AG04450 (cell line): ENCODE measurements at regions not wholly inside any gene's neighbourhood (a gene's known extent, or its start where the extent isn't known, plus 50 kb on each side); places are given as distances from the start of the nearest gene placed in this dataset.

ENCODE experiments used
- CTCF ChIA-PET: fragments of 300-600, 350-600 bp; formaldehyde crosslinking; extraction: SDS; loops from one replicate; lab custom pipeline; 2022; ENCODE audit warnings: antibody characterized with exemption, inconsistent platforms; lab: Charles Lee
- POLR2A ChIA-PET: fragments of 350-600 bp; formaldehyde crosslinking; extraction: SDS; loops from one replicate; lab custom pipeline; 2021; ENCODE audit warnings: antibody characterized with exemption, inconsistent platforms; lab: Yijun Ruan, JAX
- DNase-seq: peaks from one replicate; pipeline ENCODE4 v3.0.0-alpha.2; 2011; ENCODE audit warnings: low read depth, low spot score
- H3K27ac ChIP-seq: one replicate; pipeline ENCODE4 v1.5.1; 2012; ENCODE audit warnings: low read depth, low read length, control low read depth
- H3K27me3 ChIP-seq: one replicate; pipeline ENCODE4 v1.6.0; 2012; ENCODE audit warnings: low read length; ENCODE audit not compliant: control insufficient read depth, insufficient read depth
- H3K4me3 ChIP-seq: 2 replicates; pipeline ENCODE4 v1.5.1; 2011; ENCODE audit warnings: mild to moderate bottlenecking, low read depth, low read length, control low read depth
- H3K9me3 ChIP-seq: 2 replicates; pipeline ENCODE4 v1.5.1; 2012; ENCODE audit warnings: low read length; ENCODE audit not compliant: control insufficient read depth, insufficient read depth
- TF ChIP-seq, protein P1 (sequence below): IDR thresholded peaks from 2 replicates; pipeline ENCODE4 v1.5.1; 2011; ENCODE audit warnings: low read depth, low read length, control low read depth, inconsistent platforms

DNA sequence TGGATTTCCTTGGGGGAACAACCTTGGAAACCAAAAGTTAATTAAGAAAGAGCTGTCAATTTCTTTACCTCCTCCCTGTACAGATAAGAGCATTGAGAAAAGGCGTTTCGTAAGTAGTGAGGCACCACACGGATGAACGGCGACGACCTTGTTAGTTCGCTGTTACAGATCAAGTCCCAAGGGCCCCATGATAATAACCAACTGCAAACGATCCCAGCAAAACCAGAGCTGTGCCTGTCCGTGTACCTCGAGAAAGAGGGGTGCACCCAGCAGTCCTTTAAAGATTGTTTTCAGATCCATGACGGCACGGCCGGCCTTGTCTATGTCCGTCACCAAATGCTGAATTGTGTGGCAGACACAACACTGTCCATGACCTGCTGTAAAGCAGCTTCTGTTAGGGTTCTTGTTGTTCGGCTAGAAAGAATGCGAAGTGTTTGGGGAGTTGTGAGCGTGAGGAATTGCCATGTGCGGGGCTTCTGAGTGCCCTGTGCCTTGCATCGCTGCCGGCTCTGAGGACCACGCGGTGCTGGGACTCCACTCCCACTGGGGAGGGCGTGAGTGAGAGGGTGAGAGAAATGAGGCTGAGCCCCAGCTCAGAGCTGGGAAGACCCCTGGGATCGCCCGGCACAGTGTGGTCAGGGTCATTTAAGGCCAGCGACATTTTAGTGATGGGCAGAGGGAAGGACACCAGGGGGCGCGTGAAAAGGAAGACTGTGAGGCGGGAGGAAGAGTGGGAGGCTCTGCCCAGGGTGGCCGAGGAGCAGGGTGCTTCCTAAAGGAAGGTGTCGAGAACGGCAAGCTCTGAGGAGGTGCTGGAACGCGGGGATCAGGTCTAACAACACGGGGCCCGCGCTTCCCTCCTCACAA lies 136.8 kb upstream of the RPS6KA2 start:
- TF ChIP-seq, protein P1, sequence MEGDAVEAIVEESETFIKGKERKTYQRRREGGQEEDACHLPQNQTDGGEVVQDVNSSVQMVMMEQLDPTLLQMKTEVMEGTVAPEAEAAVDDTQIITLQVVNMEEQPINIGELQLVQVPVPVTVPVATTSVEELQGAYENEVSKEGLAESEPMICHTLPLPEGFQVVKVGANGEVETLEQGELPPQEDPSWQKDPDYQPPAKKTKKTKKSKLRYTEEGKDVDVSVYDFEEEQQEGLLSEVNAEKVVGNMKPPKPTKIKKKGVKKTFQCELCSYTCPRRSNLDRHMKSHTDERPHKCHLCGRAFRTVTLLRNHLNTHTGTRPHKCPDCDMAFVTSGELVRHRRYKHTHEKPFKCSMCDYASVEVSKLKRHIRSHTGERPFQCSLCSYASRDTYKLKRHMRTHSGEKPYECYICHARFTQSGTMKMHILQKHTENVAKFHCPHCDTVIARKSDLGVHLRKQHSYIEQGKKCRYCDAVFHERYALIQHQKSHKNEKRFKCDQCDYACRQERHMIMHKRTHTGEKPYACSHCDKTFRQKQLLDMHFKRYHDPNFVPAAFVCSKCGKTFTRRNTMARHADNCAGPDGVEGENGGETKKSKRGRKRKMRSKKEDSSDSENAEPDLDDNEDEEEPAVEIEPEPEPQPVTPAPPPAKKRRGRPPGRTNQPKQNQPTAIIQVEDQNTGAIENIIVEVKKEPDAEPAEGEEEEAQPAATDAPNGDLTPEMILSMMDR, result no peak
- ChIA-PET POLR2A (no interaction called here), CTCF (interaction anchor here (7.4 kb wide), 1 partner anchor 11 kb away, joined by 61 read pairs; no protein-coding TSS in a partner anchor)
- Histone ChIP-seq H3K9me3 (no peaks in the 10 kb centered on the region; the same call in 1 of the 2 replicates), H3K27me3 (peaks cover 8% of the 10 kb centered on the region), H3K27ac (no peak overlapping the region), H3K4me3 (no peak overlapping the region)
- DNase-seq, result no peak

DNA sequence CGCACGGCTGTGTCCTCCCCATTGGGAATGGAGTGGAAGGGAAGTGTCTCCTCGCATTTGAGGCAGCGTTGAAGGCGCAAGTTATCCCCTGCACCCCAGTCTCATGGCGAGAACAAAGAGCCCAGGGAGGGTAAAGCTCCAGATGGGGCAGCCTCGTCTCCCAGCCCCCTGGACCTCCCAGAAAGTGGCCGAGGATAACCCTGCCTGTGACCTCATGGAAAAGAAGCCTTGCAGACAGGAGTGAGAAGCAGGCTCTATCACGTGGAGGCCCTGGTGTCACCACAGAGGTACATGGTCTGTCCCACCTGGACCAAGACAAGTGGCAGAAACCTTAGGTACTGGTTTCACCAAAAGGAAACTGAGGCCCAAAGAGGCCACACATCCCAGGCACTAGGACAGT lies 134.8 kb upstream of the RPS6KA2 start:
- peaks cover 24% of the 10 kb centered on the region for H3K27me3 ChIP-seq
- H3K27ac ChIP-seq, result no peak overlapping the region
- no peak overlapping the region for H3K4me3 ChIP-seq
- CTCF ChIA-PET, result interaction anchor here (7.4 kb wide), 1 partner anchor 13 kb away, joined by 61 read pairs; no protein-coding TSS in a partner anchor
- DNase-seq, result no peak
- POLR2A ChIA-PET, result no interaction called here
- TF ChIP-seq, protein P1, result no peak
- no peaks in the 10 kb centered on the region; the same call in 1 of the 2 replicates for H3K9me3 ChIP-seq

DNA sequence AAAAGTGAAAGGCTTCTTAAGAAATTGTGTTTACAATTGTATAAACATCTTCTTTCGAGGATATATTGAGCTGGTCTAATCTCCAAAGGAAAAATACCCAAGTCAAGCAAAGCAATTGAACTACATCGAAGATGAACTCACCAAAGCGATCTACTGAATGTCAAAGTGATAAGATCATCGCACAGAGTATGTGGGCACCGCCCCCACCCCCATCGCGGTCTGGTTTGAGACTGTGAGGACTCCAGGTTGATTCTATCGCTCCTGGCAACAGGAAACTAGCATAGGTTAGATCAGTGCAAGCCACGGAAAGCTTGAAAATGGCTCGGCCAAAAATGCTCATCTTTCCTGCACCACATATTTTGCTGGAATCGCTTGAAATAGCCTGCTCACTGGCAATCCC lies 133.2 kb upstream of the RPS6KA2 start:
- no peak overlapping the region for H3K27ac ChIP-seq
- DNase-seq, result no peak
- H3K4me3 ChIP-seq, result no peak overlapping the region
- POLR2A ChIA-PET, result no interaction called here
- CTCF ChIA-PET, result interaction anchor here (7.4 kb wide), 1 partner anchor 15 kb away, joined by 61 read pairs; no protein-coding TSS in a partner anchor
- no peaks in the 10 kb centered on the region; the same call in 1 of the 2 replicates for H3K9me3 ChIP-seq
- peaks cover 24% of the 10 kb centered on the region for H3K27me3 ChIP-seq
- TF ChIP-seq, protein P1, result no peak

DNA sequence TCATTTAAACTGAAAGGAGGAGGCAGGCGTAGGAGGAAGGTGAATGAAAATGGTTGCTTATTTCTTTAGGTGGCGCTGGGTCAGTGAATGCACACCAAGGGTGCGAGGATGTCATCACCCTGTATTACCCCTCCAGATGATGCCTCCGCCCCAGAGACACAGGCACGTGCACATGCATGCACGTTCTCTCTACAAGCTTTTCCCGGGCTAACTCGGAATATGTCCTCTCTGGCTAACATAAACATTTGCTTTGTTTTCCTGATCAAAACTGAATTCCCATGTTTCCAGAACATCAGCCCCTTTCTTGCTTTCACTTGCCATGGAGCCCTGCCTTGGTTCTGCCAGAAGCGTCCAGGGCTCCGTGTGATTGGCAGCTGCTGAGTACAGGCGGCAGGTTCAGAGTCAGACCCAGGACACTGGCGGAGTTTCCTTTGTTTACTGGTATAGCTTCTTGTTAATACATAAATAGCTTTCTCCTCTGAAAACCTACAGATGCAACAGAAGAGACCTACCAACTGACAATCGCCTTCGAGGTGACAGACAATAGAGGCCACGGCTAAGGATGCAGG lies 131.2 kb upstream of the RPS6KA2 start:
- ChIA-PET POLR2A (no interaction called here), CTCF (interaction anchor here (3.4 kb wide), 1 partner anchor 16 kb away, joined by 23 read pairs; no protein-coding TSS in a partner anchor)
- Histone ChIP-seq H3K27me3 (peaks cover 26% of the 10 kb centered on the region), H3K4me3 (peak overlapping the region; percentile 29), H3K27ac (no peak overlapping the region), H3K9me3 (no peaks in the 10 kb centered on the region; the same call in 1 of the 2 replicates)
- TF ChIP-seq, protein P1, result no peak
- no peak for DNase-seq
